ENCODE measurements at regions not wholly inside any gene's neighbourhood (a gene's known extent, or its start where the extent isn't known, plus 50 kb on each side); places are given as distances from the start of the nearest gene placed in this dataset.

DNA sequence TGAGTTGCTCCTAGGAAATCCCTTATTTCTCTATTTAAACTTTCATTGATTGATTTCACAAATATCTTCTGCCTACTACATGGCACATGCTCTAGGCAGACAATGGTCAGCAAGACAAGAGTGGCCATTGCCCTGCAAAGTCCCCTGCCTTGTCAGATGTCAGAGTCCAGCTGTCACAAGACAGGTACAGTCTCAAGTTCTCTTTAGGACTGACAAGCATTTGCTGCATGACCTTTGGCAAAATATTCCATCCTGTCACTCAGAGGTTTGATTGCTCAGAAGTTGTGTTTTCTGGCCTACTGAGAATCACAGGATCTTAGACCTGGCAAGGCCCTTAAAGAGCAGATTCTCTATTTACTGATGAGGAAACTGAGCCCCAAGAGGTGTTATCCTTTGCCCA is 322.3 kb upstream of the NFE2L3 start:
- H3K27ac ChIP-seq (replicated peaks in 1 of 4): no peak overlapping the region
- TF ChIP-seq POLR2AphosphoS5 (IDR thresholded peaks at IDR 0.05) (no peak), POLR2A (IDR thresholded peaks at IDR 0.05; ENCODE audit: low read depth) (no peak), EP300 (IDR thresholded peaks at IDR 0.05) (no peak)
- TF ChIP-seq, protein P1, sequence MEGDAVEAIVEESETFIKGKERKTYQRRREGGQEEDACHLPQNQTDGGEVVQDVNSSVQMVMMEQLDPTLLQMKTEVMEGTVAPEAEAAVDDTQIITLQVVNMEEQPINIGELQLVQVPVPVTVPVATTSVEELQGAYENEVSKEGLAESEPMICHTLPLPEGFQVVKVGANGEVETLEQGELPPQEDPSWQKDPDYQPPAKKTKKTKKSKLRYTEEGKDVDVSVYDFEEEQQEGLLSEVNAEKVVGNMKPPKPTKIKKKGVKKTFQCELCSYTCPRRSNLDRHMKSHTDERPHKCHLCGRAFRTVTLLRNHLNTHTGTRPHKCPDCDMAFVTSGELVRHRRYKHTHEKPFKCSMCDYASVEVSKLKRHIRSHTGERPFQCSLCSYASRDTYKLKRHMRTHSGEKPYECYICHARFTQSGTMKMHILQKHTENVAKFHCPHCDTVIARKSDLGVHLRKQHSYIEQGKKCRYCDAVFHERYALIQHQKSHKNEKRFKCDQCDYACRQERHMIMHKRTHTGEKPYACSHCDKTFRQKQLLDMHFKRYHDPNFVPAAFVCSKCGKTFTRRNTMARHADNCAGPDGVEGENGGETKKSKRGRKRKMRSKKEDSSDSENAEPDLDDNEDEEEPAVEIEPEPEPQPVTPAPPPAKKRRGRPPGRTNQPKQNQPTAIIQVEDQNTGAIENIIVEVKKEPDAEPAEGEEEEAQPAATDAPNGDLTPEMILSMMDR (IDR thresholded peaks at IDR 0.05): no peak

DNA sequence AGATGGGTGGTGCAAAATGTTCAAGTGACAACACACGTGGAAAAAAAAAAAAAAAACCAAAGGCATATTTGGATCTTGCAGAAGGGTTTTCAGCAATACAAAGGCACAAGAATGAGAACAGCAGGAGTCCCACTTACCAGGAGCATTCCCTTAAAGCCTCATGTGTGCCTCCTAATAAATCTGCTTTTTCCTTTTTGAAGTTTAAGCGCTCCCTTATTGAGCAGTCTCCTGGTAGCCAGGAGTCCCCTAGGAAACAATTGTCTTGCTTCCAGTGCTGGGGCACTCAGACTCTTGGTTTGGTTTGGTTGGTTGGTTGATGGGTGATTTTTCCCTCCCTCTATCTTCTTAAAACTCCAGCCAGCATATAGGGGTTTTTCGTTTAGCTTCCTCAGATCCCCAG is 321.8 kb upstream of the NFE2L3 start:
- DNase-seq (ENCODE audit: extremely low spot score): no peak
- H3K36me3 ChIP-seq: no peaks in the 10 kb centered on the region
- intact Hi-C loops (cut with DNase I): no loop called here
- WGBS: 77% methylated on average over 3 of the region's 3 CpGs
- TF ChIP-seq POLR2A (IDR thresholded peaks at IDR 0.05; ENCODE audit: low read depth): no peak
- no peak for TF ChIP-seq EP300 (IDR thresholded peaks at IDR 0.05)
- no peak for TF ChIP-seq POLR2AphosphoS5 (IDR thresholded peaks at IDR 0.05)
- TF ChIP-seq, protein P1 (IDR thresholded peaks at IDR 0.05): no peak
- peaks cover 0 to 10% (median 7%) of the 10 kb centered on the region in 4 donors for H3K4me1 ChIP-seq
- no peak overlapping the region for H3K4me3 ChIP-seq
- no peak overlapping the region for H3K27ac ChIP-seq (replicated peaks in 1 of 4)
- H3K27me3 ChIP-seq: no peaks in the 10 kb centered on the region
- no peaks in the 10 kb centered on the region for H3K9me3 ChIP-seq

More for the DNA sequence above, 322.3 kb upstream of the NFE2L3 start:
- intact Hi-C loops (cut with DNase I): no loop called here
- Histone ChIP-seq H3K27me3 (no peaks in the 10 kb centered on the region), H3K36me3 (no peaks in the 10 kb centered on the region), H3K4me1 (peaks cover 0 to 10% (median 7%) of the 10 kb centered on the region in 4 donors), H3K4me3 (no peak overlapping the region), H3K9me3 (no peaks in the 10 kb centered on the region)
- DNase-seq (ENCODE audit: extremely low spot score): no peak

DNA sequence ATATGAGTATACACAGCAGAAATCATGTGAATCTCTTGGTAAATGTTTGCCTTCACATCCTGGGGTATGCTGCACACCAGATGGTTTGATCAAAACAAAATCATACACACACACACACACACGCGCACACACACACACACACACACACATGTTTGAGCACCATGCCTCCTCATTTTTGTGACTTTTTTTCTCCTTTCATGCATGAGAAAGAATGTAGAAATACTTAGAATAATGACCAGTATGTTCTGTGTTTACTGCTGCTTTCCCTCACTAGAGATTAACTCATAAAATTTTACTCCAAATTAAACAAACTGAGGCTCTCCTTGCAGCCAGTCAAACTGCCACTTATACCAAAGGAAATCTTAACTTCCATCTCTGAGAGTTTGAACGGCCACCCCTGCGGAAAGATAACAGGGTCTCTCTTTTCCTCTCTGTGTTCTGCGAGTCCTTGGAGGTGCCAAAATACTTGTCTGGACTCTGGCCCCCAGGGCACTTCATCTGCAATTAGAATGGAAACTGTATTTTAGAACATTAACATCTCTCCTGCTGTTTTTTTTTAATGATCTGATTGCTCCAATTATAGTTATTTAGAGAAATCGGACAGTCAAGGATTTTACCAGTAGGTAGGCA is 320.8 kb upstream of the NFE2L3 start:
- Histone ChIP-seq H3K4me1 (peaks cover 0 to 10% (median 7%) of the 10 kb centered on the region in 4 donors), H3K4me3 (no peak overlapping the region), H3K27ac (replicated peaks in 1 of 4) (no peak overlapping the region), H3K36me3 (no peaks in the 10 kb centered on the region), H3K27me3 (no peaks in the 10 kb centered on the region), H3K9me3 (no peaks in the 10 kb centered on the region)
- no peak for TF ChIP-seq POLR2A (IDR thresholded peaks at IDR 0.05; ENCODE audit: low read depth)
- TF ChIP-seq, protein P1 (IDR thresholded peaks at IDR 0.05): no peak
- no peak for TF ChIP-seq POLR2AphosphoS5 (IDR thresholded peaks at IDR 0.05)
- no peak for TF ChIP-seq EP300 (IDR thresholded peaks at IDR 0.05)
- WGBS: 79% methylated on average over 6 of the region's 6 CpGs
- no peak for DNase-seq (ENCODE audit: extremely low spot score)
- intact Hi-C loops (cut with DNase I): no loop called here

DNA sequence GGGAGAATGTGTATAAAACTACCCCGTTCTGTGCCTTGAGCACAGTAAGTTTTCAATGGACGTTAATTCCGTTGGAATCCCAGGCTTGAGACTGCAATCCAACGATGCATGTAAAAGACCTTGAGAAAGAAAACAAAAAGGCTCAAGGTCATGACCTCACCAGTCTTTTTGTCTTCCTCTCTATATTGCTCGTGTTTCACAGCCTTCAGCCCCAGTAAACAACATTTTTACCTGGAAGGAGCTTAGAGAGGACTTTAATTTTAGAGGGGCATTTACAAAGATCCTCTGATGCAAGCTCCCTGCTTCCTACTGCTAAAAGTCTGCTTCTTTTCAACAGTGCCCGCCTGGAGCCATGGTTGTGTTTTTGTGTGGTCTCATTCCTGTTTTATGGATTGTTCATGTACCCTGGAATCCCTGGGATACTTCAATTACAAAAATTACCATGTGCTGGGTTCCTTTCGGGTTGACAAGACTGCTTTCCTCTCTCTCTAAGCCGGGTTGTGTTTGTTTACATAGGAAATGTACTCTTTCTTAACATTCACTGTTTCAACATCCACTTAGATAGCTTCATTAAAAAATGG is 320.1 kb upstream of the NFE2L3 start:
- Histone ChIP-seq H3K4me3 (no peak overlapping the region), H3K27ac (replicated peaks in 1 of 4) (no peak overlapping the region)

More for the DNA sequence above, 320.1 kb upstream of the NFE2L3 start:
- intact Hi-C loops (cut with DNase I): no loop called here
- TF ChIP-seq, protein P1 (IDR thresholded peaks at IDR 0.05): no peak
- no peak for TF ChIP-seq POLR2A (IDR thresholded peaks at IDR 0.05; ENCODE audit: low read depth)
- TF ChIP-seq EP300 (IDR thresholded peaks at IDR 0.05): no peak
- TF ChIP-seq POLR2AphosphoS5 (IDR thresholded peaks at IDR 0.05): no peak
- no peaks in the 10 kb centered on the region for H3K27me3 ChIP-seq
- peaks cover 0 to 10% (median 7%) of the 10 kb centered on the region in 4 donors for H3K4me1 ChIP-seq
- no peaks in the 10 kb centered on the region for H3K36me3 ChIP-seq
- no peak for DNase-seq (ENCODE audit: extremely low spot score)
- 67% methylated on average over 8 of the region's 8 CpGs for WGBS
- no peaks in the 10 kb centered on the region for H3K9me3 ChIP-seq
